Stimulated activated CD4-positive, alpha-beta T cell treated with anti-CD3 and anti-CD28 coated beads, TNF-alpha, amount 100 ng/mL, for 24 hours (primary cell): ENCODE measurements at regions not wholly inside any gene's neighbourhood (a gene's known extent, or its start where the extent isn't known, plus 50 kb on each side); places are given as distances from the start of the nearest gene placed in this dataset.
A peak's percentile ranks its signal among the peaks of the same experiment; 100 is the strongest.

ENCODE experiments used
- DNase-seq, 3 experiments: peaks; one replicate each; pipeline ENCODE4 v3.0.0-alpha.2; 2020; ENCODE audit warnings: low read depth in 3 of 3

- DNase-seq = no peak
Measured at GRCh38 chrX:10079231-10079630, 77.5 kb upstream of the CLCN4 start.

DNA sequence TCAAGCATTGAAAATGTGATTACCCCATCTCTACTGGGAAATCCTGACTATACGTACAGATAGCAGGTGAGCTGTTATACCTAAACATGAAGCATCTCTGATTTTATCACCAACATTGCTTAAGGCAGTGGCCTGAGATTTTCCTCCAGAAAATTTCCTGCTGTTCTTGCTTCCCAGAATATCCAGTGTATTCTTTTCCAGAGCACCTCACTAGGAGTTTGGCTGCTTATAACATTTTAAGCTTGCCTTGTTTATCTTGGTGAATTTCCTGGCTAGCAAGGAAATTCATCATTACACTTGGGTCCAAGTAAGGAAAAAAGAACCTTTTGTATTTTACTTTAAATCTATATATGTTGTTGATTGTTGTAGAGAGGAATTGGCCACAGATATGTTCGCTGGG, 73.0 kb upstream of the CLCN4 start:
- DNase-seq = no peak

GRCh38 chrX:10085223-10085622, 71.6 kb upstream of the CLCN4 start:
- no peak for DNase-seq

DNA sequence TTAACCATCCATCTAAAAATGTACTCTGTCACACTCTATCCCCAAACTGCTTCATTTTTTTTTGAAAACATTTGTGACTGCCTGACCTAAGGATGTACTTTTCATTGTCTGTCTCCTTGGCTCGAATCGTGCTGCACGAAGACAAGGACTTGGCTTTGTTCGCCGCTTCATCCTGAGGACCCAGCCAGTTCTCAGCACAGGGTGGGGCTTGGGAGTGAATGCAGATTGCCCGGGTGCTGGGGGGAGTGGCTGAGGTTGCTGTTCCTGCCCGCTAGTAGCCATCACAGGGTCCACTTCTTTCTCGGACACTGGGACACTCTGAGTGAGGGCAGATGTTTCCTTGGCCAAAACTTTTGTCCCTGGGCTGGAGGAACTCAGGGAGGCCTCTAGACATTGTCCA, 70.1 kb upstream of the CLCN4 start:
- DNase-seq = no peak

DNA sequence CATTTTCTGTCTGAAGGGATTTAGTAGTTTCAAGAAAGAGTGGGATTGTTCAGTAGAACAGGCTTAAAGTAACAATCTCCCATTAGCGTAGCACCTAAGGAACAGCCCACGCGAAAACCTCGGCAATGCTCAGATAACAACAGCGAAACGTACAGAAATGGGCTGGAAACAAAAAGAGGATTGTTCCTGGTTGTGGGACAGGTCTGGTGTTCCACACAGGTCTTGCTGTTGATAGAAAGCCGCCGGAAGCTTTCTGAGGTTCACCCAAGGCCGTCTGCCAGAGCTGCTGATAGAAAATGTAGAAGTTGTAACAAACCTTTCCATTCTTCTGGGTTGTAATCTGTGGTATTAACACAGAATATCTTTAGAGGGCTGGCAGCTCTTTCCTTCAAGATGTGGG, 69.4 kb upstream of the CLCN4 start:
- no peak for DNase-seq

- DNase-seq = no peak
Measured at GRCh38 chrX:10089378-10089795, 67.4 kb upstream of the CLCN4 start.

- no peak for DNase-seq
Measured at GRCh38 chrX:10090319-10090718, 66.5 kb upstream of the CLCN4 start.

DNA sequence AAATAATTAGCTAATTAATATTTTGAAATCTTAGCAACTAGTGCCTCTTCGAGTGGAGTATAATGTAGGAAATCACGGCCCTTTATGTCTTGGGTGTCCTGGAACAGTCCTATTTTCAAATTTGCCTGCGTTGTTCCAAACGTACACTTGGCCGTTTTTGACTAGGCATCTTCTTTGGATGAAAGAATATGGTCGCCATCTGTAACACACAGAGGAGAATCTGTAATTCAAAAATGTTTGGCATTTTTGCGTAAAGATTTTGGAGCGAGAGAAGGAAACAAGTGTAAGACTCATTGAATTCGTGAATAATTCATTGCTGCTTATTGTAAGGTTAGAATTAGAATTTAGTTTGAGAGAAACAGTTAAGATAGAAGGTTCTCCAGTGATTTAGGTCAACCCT, 61.5 kb upstream of the CLCN4 start:
- DNase-seq = no peak

DNA sequence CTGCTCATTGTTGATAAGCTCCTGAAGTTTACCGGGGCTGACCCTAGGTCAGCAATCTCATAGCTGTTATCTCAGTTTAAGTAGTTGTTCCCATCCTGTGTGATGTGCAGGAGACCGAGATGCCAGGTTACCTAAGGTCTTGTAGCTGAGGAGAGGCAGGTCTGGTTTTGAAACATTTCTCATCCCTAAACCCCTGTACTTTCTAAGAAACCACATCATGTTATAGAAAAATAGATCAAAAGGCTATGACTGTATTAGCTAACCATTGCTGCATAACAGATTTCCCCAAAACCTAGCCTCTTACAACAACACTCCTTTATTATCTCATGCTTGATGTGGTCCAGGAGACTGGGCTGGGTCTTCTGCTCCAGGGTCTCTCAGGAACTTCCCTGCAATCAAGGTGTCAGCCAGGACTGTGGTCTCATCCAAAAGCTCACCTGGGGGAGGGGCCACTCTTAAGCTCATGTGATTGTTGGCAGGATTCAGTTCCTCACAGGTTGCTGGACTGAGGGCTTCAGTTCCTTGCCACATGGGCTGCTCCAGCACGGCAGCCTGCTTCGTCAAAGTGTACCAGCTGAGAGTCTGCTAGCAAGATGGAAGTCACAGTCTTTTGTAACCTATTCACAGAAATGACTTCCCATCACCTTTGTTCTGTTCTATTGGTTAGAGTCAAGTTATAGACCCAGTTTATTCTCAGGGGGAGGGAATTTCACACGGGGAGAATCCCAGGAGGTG, 60.9 kb upstream of the CLCN4 start:
- DNase-seq = no peak

GRCh38 chrX:10098270-10098713, 58.5 kb upstream of the CLCN4 start:
- DNase-seq = peak in 2 of 3 experiments; percentile 39 to 50

GRCh38 chrX:10099411-10099810, 57.4 kb upstream of the CLCN4 start:
- DNase-seq = no peak

DNA sequence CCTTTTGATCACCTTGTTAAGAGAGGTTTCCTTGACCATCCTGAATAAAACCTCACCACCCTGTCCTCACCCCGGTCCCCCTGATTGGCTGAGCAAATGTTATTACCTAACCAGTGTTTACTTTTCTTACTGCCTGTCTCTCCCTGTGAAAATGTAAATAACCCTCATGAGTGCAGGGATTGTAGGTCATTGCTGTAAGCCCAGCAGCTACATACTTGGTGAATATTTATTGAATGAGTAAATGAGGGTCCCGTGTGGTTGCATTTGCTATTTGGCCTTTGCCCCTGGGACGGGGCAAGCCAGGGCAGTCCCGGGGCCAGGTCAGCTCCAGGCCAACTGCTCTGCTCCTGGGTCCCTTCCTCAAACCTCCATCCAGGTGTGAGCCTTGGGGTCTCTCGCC, 55.5 kb upstream of the CLCN4 start:
- DNase-seq = no peak

- no peak for DNase-seq
Measured at GRCh38 chrX:10102046-10102704, 54.6 kb upstream of the CLCN4 start.

- DNase-seq = no peak
Measured at GRCh38 chrX:10103023-10103422, 53.8 kb upstream of the CLCN4 start.

DNA sequence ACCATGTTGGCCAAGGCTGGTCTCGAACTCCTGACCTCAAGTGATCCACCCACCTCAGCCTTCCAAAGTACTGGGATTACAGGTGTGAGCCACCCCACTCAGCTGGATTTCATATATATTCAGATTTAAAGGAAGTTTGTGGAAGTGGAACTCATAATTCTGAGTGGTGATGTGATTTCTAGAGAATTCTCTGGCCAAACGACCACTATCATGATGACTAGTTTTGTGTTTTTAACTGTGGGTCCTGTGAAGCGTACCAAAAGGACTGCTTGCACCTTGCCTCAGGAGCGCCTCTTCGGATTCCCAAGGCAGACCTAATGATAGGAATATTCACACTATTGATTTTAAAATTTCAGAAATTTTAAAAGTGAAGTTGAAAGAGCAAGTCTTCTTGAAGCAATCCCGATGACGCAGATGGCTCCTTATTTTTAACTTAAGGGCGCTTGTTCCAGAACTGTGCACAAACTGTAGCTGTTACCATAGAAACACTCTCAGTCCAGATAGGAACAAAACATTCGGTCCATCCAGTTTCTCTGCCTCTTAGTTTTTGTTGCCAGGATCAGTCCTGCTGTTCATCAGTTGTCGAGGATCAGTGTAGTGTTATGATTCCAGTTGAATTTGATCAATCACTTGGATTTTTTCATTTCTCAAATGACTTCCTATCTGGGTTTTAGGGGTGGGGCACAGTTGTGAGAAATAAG, 51.7 kb upstream of the CLCN4 start:
- DNase-seq = no peak

GRCh38 chrX:10106806-10107205, 50.0 kb upstream of the CLCN4 start:
- DNase-seq = peak in 1 of 3 experiments; percentile 31
